HG03064 (cell line): ENCODE measurements at regions not wholly inside any gene's neighbourhood (a gene's known extent, or its start where the extent isn't known, plus 50 kb on each side); places are given as distances from the start of the nearest gene placed in this dataset.

Experiments used
- ATAC-seq: cut with Tn5 transposase; IDR thresholded peaks from one replicate; pipeline ENCODE4 v1.9.1; 2021; ENCODE audit warnings: low read depth; ENCODE audit not compliant: unreplicated experiment

DNA sequence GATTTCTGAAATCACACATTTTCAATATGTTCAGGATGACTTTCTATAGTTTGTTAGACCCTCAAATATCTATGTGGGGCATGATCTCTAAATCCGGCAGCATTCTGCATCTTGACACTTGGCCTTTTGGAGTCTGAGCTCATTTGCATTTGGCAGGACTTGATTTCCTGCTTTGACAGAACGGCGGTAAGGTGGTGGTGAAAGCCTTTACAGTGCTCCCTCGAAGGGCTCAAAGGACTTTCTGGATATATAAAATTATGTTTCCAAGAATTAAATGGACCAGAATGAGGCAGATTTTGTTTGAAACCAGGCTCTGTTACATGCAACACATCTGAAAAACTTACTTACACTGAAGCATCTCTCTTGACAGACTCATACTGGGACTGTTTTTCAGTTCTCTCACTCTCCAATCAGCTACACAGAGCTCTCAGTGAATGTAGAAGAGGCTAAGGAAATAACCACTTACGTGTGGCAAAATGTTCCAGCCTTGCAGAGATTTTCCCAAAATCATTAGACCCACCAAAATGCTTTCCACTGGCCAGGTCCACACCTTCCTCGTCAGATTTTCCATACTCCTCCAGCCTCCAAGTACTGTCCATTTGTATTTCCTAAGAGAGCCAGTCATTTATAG is 207.2 kb downstream of the SPRY2 start:
- no peak for ATAC-seq

DNA sequence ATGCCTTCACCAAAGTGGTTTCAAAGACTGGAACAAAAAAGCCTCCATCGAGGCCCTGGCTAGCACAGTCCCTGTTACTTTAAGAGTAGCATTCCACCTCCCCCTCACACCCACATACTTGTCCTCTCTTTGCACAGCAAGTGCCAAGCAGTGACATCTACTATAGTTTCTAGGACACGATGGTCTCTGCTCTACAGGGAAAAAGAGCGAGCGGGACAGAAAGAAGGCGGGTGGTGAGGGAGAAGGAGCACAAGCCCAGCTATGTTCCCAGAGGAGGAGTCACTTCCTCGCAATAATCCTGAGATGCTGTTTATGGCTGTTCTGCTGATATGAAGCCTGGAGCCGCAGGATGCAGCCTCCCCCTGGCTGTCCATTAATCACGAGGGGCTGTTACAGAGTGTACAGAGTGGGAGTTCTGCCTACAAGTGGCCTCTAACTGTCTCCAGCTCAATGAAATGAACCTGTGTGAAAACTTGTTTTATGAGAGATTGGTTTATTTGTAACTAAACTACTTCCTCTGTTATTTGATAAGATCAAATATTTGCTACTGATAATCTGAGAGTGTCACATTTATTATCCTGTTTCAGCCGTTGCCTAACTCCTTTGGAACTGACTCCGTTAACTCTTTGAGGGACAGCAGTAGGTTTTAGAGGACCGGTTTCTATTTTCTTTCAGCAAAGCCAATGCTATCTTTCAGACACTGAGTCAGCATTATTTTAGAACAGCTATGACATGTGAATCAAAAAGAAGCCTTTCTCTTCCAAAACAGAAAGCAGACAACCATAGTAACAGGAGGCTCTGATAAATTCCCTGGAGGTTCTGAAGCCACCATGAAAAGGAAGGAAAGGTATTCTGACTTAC is 208.0 kb downstream of the SPRY2 start:
- no peak for ATAC-seq

DNA sequence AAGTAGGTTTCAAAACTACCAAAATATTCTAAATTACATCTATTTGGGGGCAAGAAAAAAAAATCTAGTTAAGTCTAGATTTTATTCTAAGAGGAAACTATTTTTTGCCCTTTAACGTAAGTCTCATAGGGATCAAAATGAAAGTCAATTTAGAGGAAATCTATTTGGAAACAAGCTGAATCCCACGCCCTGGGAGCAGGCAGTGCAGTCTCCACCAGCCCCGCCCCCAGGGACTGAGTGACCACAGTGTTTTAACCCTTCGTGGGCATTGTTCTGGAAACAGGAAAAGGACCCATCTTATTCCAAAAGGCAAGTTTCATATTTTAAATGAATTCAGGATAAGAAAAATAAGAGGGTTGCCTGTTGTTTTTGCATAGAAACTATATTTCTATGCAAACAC is 209.7 kb downstream of the SPRY2 start:
- ATAC-seq = no peak

DNA sequence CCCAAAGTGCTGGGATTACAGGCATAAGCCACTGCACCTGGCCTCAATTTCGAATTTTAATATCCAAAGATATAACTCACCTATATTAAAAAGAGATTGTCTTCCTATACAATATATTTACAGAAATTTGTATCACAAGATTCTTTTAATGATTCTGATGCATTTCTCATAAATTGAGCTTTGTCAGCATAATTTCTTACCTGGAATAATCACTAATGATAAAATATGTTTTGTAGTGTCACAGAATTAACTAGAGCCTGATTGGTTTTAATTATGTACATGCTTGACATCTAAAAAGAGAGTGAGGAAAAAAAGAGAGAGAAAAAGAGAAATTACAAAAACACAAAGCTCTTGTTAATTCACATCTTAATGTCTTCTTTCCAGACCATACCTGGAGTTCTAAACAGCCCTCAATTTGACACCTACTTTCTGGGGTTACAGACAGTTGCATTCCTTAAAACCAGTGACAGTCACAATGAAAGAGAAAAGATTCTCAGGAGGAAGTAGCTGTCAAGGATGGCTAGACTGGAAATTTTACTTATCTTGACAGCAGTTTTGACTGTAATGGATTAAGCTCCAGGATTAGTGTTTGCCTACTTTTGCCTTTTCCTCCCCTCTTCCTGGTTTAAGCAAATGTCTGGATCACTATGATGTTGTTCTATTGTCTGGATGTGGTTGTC is 214.4 kb downstream of the SPRY2 start:
- no peak for ATAC-seq

DNA sequence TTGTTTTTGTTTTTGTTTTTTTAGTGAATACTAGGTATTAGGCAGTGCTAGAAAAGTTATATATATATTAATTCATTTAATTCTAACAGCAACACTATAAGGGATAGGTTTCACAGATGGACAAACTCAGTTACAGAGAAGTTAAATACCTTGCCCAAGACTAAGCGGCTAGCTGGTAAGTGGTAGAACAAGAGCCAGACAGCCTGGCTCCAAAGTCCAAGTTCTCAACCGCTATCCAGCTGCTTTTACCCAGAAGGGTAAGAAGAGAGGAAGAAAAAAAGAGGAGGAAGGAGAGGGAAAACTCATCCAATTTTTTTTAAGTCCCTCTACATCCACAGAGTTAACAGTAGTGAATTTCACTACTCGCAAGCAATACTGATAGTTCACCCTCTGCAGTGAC is 217.0 kb downstream of the SPRY2 start:
- no peak for ATAC-seq

DNA sequence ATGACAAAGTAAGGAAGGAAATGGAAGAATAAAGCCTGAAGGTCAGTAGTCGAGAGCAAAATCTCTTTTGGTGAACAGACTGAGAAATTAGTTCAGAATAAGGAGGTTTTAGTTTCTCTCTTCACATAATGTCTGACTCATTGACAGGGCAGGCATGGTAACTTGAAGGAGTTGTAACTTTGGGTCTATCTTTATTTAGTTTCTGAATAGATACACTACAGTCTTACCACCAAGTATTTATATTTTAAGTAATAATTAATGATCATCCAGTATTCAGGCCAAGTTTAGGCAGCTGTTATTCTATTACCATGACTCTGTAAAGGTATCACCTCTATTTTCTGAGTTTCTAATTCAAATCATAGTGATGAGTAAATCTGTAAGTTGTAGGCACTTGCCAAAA is 219.9 kb downstream of the SPRY2 start:
- ATAC-seq = peak; percentile 77

DNA sequence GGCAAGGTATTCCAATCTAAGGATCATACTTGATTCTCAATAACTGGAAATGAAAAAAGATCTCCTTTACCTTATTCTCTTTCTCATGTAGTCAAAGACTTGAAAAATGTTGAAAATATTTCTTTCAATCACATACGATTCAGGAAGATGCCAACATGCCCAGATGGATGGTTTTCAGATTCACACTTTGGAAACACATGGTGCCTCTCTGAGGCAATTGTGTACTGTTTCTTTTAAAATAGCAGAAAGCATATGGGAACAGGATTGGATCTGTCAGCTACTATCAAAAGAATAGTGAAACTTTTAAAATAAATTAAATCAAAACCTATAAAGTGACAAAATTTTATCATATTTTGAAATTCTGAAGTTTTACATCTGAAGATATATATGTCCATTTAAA is 222.4 kb downstream of the SPRY2 start:
- no peak for ATAC-seq

DNA sequence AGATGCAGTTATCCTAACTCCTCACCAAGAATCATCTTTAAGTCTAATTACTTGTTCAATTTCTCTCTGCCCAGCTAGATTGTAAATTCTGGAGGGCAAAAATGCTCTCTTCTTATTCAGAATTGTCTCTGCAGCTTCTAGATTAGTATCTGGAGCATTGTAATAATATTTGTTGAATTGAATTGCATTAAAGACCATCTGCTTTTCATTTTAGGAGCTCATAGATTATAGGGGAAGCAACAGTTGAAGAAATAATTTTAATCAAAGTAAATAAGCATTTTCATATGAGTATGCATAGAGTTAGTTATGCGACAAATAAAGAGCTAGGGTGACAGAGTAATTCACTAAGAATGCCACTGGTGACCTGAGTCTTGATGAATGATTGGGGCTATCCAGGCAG is 222.8 kb downstream of the SPRY2 start:
- no peak for ATAC-seq

DNA sequence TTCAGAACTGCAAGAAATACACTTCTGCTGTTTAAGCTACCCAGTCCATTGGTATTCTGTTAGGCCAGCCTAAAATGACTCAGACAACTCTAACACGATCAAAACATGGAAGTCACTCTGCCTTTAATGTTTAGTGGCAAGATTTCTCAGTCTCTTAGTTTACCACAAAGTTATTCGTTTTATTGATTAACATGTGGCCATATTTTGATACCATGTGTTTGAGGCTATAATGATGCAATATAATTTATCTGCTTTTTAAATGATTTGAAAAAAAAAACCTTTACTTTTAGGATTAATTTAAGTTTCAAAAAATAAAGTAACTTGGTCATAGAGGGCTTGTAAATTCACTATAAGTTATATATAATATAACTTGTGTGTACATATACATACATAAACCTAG is 223.4 kb downstream of the SPRY2 start:
- ATAC-seq = no peak

DNA sequence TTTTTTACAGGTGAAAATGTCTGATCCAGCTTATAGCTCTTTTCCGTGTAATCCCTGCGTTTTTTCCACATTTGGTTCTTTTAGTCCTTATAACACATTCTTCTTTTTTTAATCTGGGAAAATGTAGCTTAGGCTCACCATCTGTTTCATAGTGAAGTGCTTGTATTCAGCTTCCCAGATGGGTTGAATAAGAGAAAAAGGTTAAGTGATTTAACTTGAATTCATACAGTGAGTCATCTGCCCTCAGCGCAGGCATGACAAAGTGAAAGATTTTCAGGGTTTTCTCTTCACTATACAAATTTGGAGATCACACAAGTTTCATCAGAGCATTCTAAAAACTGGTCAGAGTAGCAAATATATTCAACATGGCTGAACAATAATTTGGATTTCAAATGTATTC is 224.8 kb downstream of the SPRY2 start:
- ATAC-seq = no peak

DNA sequence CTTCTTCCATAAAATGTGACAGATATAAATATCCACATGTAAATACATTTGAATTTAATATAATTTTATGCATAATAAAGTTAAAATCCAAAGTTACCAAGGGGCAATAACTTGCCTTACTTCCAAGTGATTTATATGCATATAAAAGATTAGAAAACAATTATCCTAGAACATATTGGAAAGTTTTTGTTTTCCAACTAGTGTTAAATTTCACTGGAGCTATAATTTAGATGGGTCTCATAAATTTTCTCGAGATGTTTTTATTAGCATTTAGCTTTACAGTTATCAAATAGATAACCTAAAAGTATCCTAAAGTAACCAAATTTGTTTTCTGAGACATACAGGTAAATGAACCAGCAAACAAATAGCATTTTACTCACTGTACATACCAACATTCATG is 225.3 kb downstream of the SPRY2 start:
- ATAC-seq = no peak

DNA sequence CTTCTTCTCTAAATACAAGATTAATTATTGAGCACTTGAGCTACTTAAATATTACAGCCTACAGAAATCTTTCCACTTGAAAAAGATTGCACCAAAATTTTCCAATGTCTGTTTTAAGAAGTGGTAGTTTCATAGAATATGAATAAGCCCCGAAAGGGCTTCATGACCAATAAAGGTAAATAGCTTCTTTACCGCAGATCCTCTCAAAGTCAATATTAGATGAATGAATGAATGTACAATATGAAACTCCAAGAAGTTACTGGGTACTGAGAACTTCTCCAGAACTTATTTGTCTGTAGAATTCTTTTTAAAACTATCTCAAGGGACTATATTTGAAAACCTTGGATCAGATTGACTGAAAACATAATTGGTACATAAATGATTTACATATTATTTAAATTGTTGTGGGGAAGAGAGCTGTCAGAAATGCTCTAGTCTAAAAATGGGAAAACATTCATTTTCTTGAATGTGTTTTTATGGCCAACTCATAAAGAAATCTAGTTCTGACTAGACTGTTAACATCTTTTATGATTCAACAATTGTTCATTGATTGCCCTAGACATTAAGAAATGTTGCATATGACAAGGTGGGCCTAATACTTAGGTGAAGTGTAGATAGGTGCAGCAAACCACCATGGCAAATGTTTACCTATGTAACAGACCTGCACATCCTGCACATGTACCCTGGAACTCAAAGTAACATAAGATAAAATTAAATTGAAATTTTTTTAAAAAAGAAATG is 227.0 kb downstream of the SPRY2 start:
- no peak for ATAC-seq

DNA sequence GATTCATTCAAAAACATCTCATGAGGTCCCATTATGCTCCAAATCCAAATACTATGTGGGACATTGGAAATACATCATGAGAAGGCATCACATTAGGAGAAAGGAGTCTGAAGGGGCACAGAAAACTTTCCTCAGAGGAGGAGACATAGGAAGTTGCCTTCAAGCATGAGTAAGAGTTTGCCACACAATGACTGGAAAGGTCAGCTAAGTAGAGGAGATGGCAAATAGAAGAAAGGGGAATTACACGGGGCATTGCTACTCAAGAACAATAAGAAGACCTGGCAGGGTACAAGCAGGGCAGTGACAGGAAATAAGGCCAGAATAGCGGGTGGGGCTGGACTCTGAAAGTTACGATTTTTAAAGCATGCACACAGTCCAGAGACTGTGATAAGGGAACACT is 231.6 kb downstream of the SPRY2 start:
- ATAC-seq = no peak

DNA sequence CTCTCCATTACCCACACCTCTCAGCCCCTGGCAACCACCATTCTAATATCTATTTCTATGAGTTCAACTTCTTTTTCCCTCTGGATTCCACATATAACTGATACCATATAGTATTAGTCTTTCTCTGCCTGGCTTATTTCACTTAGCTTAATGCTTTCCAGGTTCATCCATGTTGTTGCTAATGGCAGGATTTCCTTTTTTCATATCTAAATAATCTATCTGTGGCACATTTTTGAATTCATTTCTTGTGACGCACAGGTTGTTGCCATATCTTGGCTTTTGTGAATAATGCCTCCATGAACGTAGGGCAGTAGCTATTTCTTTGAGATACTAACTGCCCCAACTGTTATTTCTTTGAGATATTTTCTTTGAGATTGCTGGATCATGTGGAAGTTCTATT is 235.6 kb downstream of the SPRY2 start:
- ATAC-seq = no peak

DNA sequence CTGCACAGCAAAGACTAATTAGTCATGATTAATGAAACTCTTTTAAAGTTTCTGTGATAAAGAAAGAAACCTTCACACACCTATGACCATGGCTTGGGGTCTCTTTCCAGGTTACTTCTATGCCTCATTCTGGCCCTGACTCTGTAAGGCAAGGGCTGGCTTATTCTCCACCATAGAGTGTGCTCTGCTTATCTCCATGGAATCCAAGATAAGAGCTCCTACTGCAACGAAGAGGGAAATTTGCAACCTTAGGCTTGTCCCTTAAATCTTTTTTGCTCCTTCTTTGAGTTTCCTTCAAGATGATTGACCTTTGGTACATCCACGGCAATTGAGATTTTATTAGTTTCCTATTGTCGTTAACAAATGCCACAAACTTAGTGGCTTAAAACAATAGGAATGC is 239.9 kb downstream of the SPRY2 start:
- ATAC-seq = no peak

DNA sequence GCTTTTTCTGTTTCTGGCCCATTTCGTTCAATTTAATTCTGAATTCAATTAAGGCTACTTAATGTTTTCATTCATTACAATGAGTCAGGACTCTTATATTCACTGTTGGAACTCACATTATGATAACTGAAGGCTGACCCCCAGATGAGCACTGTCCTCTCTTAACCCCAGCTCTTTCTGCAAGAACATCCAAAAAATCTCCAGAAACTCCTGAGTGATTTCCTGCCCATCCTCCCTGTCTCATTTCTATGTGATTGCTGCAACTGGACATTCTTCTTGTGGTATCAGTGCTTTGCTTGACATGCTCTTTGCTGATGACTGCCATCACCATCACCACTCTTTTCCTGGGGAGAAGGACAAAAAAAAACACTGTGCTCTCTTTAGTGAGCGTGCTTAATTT is 240.3 kb downstream of the SPRY2 start:
- no peak for ATAC-seq

DNA sequence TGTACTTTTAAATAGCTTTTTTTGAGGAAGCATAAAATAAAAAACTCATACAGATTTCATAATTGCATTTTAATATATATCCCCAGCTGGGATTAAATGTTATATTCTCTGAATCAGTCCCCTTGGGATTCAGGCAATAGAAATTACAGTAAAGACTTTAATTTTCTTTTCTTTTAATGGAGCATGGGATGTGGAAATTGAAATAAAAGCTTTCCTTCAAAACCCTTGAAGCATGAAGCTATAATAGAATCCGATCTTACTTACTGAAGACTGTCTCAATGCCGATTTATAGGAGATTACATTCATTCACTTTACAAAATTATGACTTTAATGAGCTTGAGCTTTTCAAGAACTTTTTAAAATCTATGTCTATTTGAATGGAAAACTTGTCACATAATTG is 243.4 kb downstream of the SPRY2 start:
- ATAC-seq = no peak

DNA sequence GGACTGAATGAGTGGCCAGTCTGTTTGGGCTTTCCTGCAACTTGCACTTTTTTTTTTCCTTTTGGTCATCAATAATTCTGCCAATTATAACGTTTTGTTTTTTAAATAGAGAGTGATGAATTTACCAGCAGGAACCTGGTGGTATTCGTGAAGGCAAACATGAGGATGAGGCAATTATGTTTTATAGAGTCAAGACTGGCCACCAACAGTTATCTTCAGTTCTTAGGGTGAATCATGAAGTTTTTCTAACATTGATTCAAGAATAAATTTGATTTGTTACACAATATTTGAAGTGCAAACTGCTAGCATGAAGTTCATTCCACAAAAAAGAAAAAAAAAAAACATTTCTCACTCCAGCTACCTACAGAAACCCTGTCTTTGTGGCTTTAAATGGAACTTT is 244.5 kb downstream of the SPRY2 start:
- no peak for ATAC-seq

DNA sequence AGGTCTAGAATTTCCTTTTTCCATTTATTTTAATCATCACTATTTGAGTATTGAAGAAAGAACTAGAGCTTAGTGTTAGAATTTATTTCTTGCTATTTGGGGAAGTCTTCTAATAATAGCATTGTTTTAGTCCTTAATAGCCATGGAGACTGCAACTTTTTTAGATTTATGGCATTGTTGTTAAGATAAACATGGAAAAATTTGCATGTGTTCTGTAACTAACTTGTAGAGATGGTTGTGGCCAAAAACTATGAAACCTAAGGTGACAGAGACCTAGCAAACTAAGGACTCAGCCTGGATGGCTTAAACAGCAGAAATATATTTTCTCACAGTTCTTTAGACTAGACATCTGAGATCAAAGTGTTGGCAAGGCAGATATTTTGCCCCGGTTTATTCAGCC is 246.4 kb downstream of the SPRY2 start:
- no peak for ATAC-seq

DNA sequence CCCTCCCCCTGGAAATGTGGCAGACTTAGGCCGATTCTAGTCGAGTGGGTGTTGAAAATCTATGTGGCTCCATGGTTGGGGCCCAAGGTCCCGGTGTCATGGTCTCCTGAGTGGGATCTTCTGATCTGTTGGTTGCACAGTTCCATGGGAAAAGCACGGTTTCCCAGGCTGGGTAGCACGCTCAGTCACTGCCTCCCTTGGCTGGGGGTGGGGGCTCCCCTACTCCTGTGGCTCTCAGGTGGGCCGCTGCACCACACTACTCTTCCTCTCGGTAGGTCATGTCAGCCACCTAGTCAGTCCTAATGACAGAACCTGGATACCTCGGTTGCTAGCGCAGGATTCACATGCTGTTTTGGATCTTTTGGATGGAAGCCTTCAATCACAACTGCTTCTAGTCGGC is 247.0 kb downstream of the SPRY2 start:
- no peak for ATAC-seq

DNA sequence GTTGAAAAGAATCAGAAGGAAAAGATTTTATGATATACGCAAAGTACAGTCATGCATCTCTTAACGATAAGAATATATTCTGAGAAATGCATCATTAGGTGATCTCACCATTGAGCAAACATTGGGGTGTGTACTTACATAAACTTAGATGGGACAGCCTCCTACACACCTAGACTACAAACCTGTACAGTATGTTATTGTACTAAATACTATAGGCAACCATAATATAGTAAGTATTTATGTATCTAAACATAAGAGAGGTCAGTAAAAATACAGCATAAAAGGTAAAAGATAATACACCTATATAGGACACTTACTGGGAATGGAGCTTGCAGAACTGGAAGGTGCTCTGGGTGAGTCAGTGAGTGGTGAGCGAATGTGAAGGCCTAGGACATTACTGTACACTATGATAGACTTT is 254.6 kb downstream of the SPRY2 start:
- no peak for ATAC-seq
